ENCODE measurements at regions not wholly inside any gene's neighbourhood (a gene's known extent, or its start where the extent isn't known, plus 50 kb on each side); places are given as distances from the start of the nearest gene placed in this dataset.

DNA sequence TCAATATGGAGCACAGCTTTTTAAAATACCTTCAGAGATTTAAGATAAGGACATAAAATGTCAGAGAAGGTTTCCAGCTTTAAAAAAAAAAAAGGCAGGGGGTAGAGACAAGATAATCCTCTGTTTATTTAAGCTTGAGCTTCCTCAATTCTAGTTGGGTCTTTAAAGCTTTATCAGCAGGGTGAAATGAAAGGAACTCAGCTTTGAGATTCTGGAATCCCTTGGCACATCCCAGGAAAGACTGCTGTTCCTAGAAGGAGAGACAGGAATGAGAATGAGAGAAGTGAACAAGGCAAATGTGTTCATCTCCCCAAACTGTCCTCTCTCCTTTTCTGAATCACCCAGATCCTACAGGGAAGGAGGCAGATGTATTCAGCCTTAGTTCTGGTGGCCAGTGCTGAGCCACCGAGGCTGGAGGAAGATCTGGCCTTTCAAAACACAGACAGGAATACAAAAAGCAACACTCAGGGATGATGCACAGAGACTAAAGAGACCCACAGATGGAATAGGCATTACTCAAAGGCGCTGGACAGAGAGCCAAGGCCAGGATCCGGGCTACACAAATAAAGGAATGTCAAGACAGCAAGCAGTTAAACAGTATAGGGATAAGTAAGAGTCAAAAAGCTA is 385.8 kb upstream of the DUSP10 start:
- no peak overlapping the region for H3K9ac ChIP-seq (ENCODE audit: low read length)
- DNase-seq (no peak), ATAC-seq (no peak)
- CTCF ChIA-PET, result interaction anchor here (0.6 kb wide), 1 partner anchor 40 kb away, joined by 4 read pairs; no protein-coding TSS in a partner anchor
- no peak overlapping the region for H3K4me2 ChIP-seq (ENCODE audit: low read length)
- POLR2A ChIA-PET (ENCODE audit: unreplicated experiment), result no interaction called here
- no peaks in the 10 kb centered on the region for H3F3A ChIP-seq (ENCODE audit: low read length, unreplicated experiment)
- TF ChIP-seq, protein P1, sequence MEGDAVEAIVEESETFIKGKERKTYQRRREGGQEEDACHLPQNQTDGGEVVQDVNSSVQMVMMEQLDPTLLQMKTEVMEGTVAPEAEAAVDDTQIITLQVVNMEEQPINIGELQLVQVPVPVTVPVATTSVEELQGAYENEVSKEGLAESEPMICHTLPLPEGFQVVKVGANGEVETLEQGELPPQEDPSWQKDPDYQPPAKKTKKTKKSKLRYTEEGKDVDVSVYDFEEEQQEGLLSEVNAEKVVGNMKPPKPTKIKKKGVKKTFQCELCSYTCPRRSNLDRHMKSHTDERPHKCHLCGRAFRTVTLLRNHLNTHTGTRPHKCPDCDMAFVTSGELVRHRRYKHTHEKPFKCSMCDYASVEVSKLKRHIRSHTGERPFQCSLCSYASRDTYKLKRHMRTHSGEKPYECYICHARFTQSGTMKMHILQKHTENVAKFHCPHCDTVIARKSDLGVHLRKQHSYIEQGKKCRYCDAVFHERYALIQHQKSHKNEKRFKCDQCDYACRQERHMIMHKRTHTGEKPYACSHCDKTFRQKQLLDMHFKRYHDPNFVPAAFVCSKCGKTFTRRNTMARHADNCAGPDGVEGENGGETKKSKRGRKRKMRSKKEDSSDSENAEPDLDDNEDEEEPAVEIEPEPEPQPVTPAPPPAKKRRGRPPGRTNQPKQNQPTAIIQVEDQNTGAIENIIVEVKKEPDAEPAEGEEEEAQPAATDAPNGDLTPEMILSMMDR (conservative IDR thresholded peaks at IDR 0.05; ENCODE audit: low read depth, low read length), result no peak
- H4K20me1 ChIP-seq (ENCODE audit: low read length), result no peaks in the 10 kb centered on the region
- H3K9me2 ChIP-seq (replicated peaks; ENCODE audit: low read length), result no peaks in the 10 kb centered on the region
- H3K9me3 ChIP-seq (ENCODE audit: low read length), result no peaks in the 10 kb centered on the region
- H3K27me3 ChIP-seq (ENCODE audit: low read length), result no peaks in the 10 kb centered on the region
- intact Hi-C loops (cut with micrococcal nuclease), result loop anchor here (5.0 kb wide), 1 partner anchor 310 kb away; no protein-coding TSS in a partner anchor
- no TSS peak for BruUV-seq (replicated peaks)
- no peaks in the 10 kb centered on the region for H3K4me1 ChIP-seq (ENCODE audit: insufficient read depth, low read length)
- no peak overlapping the region for H3K27ac ChIP-seq (ENCODE audit: low read length)
- no peak overlapping the region for H2AFZ ChIP-seq (ENCODE audit: low read length)
- no peak overlapping the region for H3K4me3 ChIP-seq (ENCODE audit: low read length)
- H3K36me3 ChIP-seq (ENCODE audit: low read depth, low read length), result no peaks in the 10 kb centered on the region
- H3K79me2 ChIP-seq (ENCODE audit: low read length), result no peaks in the 10 kb centered on the region

DNA sequence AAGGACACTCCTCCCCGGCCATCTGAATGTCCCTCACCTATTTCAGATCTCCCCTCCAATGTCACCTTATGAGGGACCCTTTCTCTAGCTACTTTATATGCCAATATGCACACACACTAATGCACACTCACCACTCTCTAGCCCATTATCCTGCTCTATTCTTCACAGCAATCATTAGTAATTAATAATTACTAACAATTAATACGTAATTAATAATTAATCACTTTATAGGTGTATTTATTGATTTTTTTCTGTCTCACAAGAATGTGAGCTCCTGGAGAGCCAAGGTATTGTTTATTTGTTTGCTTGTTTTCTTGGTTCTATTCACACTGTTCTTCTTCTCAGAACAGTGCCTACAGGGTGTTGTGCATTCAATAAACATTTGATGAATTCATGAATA is 385.2 kb upstream of the DUSP10 start:
- ChIA-PET CTCF (interaction anchor here (0.6 kb wide), 1 partner anchor 28 kb away, joined by 3 read pairs; no protein-coding TSS in a partner anchor), POLR2A (ENCODE audit: unreplicated experiment) (no interaction called here)
- TF ChIP-seq EZH2phosphoT487 (IDR thresholded peaks at IDR 0.05; ENCODE audit: borderline replicate concordance, low read length) (no peak), EZH2 (IDR thresholded peaks at IDR 0.05; ENCODE audit: low read length, unreplicated experiment) (no peak)
- TF ChIP-seq, protein P1 (conservative IDR thresholded peaks at IDR 0.05; ENCODE audit: low read depth, low read length), result no peak
- no peak overlapping the region for H3K4me3 ChIP-seq (ENCODE audit: low read length)
- no peak overlapping the region for H3K27ac ChIP-seq (ENCODE audit: low read length)
- no peaks in the 10 kb centered on the region for H3K9me2 ChIP-seq (replicated peaks; ENCODE audit: low read length)
- no peak overlapping the region for H2AFZ ChIP-seq (ENCODE audit: low read length)
- H3F3A ChIP-seq (ENCODE audit: low read length, unreplicated experiment), result no peaks in the 10 kb centered on the region
- no peak for ATAC-seq
- H3K9ac ChIP-seq (ENCODE audit: low read length), result no peak overlapping the region
- no peak overlapping the region for H3K4me2 ChIP-seq (ENCODE audit: low read length)
- no peaks in the 10 kb centered on the region for H3K9me3 ChIP-seq (ENCODE audit: low read length)
- no peaks in the 10 kb centered on the region for H3K4me1 ChIP-seq (ENCODE audit: insufficient read depth, low read length)
- intact Hi-C loops (cut with micrococcal nuclease), result loop anchor here (5.0 kb wide), 1 partner anchor 310 kb away; no protein-coding TSS in a partner anchor
- no peaks in the 10 kb centered on the region for H3K27me3 ChIP-seq (ENCODE audit: low read length)
- no peaks in the 10 kb centered on the region for H3K79me2 ChIP-seq (ENCODE audit: low read length)
- H3K36me3 ChIP-seq (ENCODE audit: low read depth, low read length), result no peaks in the 10 kb centered on the region
- no peak for DNase-seq
- no TSS peak for BruUV-seq (replicated peaks)
- H4K20me1 ChIP-seq (ENCODE audit: low read length), result no peaks in the 10 kb centered on the region

DNA sequence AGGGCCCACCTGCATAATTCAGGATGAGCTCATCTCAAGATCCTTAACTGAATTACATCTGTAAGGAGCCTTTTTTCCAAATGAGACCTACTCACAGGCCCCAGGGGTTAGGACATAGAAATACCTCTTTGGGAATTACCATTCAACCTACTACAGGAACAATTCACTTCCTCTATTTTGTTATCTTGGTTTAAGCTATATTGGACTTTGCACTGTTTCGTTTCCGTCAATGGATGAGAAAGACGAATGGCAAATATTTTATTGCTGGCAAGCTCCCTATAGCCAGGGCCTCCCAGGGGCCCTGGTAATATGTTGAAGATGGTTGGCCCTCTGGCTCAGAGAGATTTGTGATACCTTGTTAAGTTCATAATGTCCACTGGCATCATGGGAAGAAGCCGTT is 384.2 kb upstream of the DUSP10 start:
- Histone ChIP-seq H2AFZ (ENCODE audit: low read length) (no peak overlapping the region), H3K4me2 (ENCODE audit: low read length) (no peak overlapping the region), H3K79me2 (ENCODE audit: low read length) (no peaks in the 10 kb centered on the region), H3K9me2 (replicated peaks; ENCODE audit: low read length) (no peaks in the 10 kb centered on the region), H3K9me3 (ENCODE audit: low read length) (no peaks in the 10 kb centered on the region), H3K4me3 (ENCODE audit: low read length) (no peak overlapping the region), H3K27me3 (ENCODE audit: low read length) (no peaks in the 10 kb centered on the region), H3K4me1 (ENCODE audit: insufficient read depth, low read length) (no peaks in the 10 kb centered on the region), H3F3A (ENCODE audit: low read length, unreplicated experiment) (no peaks in the 10 kb centered on the region), H3K27ac (ENCODE audit: low read length) (no peak overlapping the region), H3K36me3 (ENCODE audit: low read depth, low read length) (no peaks in the 10 kb centered on the region), H4K20me1 (ENCODE audit: low read length) (no peaks in the 10 kb centered on the region), H3K9ac (ENCODE audit: low read length) (no peak overlapping the region)
- ATAC-seq (no peak), DNase-seq (no peak)
- TF ChIP-seq, protein P1 (conservative IDR thresholded peaks at IDR 0.05; ENCODE audit: low read depth, low read length), result no peak
- TF ChIP-seq EZH2phosphoT487 (IDR thresholded peaks at IDR 0.05; ENCODE audit: borderline replicate concordance, low read length) (no peak), EZH2 (IDR thresholded peaks at IDR 0.05; ENCODE audit: low read length, unreplicated experiment) (no peak)
- intact Hi-C loops (cut with micrococcal nuclease), result loop anchor here (5.0 kb wide), 1 partner anchor 311 kb away; no protein-coding TSS in a partner anchor
- CTCF ChIA-PET, result no interaction called here
- POLR2A ChIA-PET (ENCODE audit: unreplicated experiment), result no interaction called here
- BruUV-seq (replicated peaks), result no TSS peak

Data from PC-3 (cell line).